Mesodermal cell (in vitro differentiated cells): ENCODE measurements at regions not wholly inside any gene's neighbourhood (a gene's known extent, or its start where the extent isn't known, plus 50 kb on each side); places are given as distances from the start of the nearest gene placed in this dataset.
"Not testable (repeated sequence)": the region's sequence is repeated elsewhere in the genome, so short reads cannot be mapped to it uniquely, and the experiment has no call there.

Experiments used
- H3K27ac ChIP-seq: 2 replicates; pipeline ENCODE4 v1.7.0; 2013; ENCODE audit warnings: mild to moderate bottlenecking, low read depth, low read length, moderate library complexity; ENCODE audit not compliant: severe bottlenecking
- H3K36me3 ChIP-seq: 2 replicates; pipeline ENCODE4 v1.7.1; 2013; ENCODE audit warnings: mild to moderate bottlenecking, low read length, moderate library complexity; ENCODE audit not compliant: control insufficient read depth, insufficient read depth
- H3K4me1 ChIP-seq: one replicate; pipeline ENCODE4 v1.7.1; 2013; ENCODE audit warnings: mild to moderate bottlenecking, low read length; ENCODE audit not compliant: insufficient read depth, control insufficient read depth, poor library complexity, severe bottlenecking
- H3K4me3 ChIP-seq: 2 replicates; pipeline ENCODE4 v1.7.0; 2013; ENCODE audit warnings: low read length, control low read depth, mild to moderate bottlenecking; ENCODE audit not compliant: insufficient read depth, poor library complexity, severe bottlenecking; ENCODE audit errors: extremely low read depth
- H3K9me3 ChIP-seq: 2 replicates; pipeline ENCODE4 v1.7.1; 2013; ENCODE audit warnings: mild to moderate bottlenecking, low read length, moderate library complexity; ENCODE audit not compliant: control insufficient read depth
- WGBS, 2 experiments: methylation state at CpG; one replicate each; pipeline ENCODE4 v1.1.5; 2013; ENCODE audit warnings: missing lambda C conversion rate in 2 of 2; ENCODE audit not compliant: insufficient coverage in 2 of 2; 5-methylcytosine and 5-hydroxymethylcytosine counted together

GRCh38 chr16:88270171-88270790 lies 112.5 kb upstream of the ZNF469 start:
- 98 to 100% methylated on average over 2 to 4 of the region's 10 CpGs for WGBS, 2 experiments
- H3K4me3 ChIP-seq, H3K27ac ChIP-seq, H3K36me3 ChIP-seq, H3K9me3 ChIP-seq, H3K4me1 ChIP-seq: not testable (repeated sequence)

GRCh38 chr16:88271296-88271695 lies 111.5 kb upstream of the ZNF469 start:
- WGBS, 2 experiments: 83 to 86% methylated on average over 4 of the region's 11 CpGs
- not testable (repeated sequence) for H3K9me3 ChIP-seq, H3K36me3 ChIP-seq, H3K27ac ChIP-seq, H3K4me3 ChIP-seq, H3K4me1 ChIP-seq

- not testable (repeated sequence) for H3K27ac ChIP-seq, H3K4me3 ChIP-seq
- WGBS, 2 experiments: 87 to 88% methylated on average over 2 of the region's 3 CpGs
These were observed 111.0 kb upstream of the ZNF469 start for GRCh38 chr16:88271776-88272175.

GRCh38 chr16:88272437-88272836 lies 110.3 kb upstream of the ZNF469 start:
- H3K4me3 ChIP-seq, H3K4me1 ChIP-seq, H3K27ac ChIP-seq, H3K9me3 ChIP-seq, H3K36me3 ChIP-seq: not testable (repeated sequence)
- 91 to 92% methylated on average over 6 to 12 of the region's 12 CpGs for WGBS, 2 experiments

More at GRCh38 chr16:88271776-88272175, 111.0 kb upstream of the ZNF469 start:
- not testable (repeated sequence) for H3K9me3 ChIP-seq, H3K36me3 ChIP-seq, H3K4me1 ChIP-seq

- H3K4me3 ChIP-seq, H3K36me3 ChIP-seq, H3K27ac ChIP-seq, H3K9me3 ChIP-seq, H3K4me1 ChIP-seq: not testable (repeated sequence)
- 94% methylated on average over 2 of the region's 11 CpGs for WGBS, 2 experiments
These were observed 108.5 kb upstream of the ZNF469 start for GRCh38 chr16:88274126-88274750.

- 83 to 89% methylated on average over 6 to 14 of the region's 17 CpGs for WGBS, 2 experiments
- no peak overlapping the region for H3K4me3 ChIP-seq
- peaks cover 9% of the 10 kb centered on the region for H3K9me3 ChIP-seq
- no peaks in the 10 kb centered on the region for H3K4me1 ChIP-seq
- H3K27ac ChIP-seq: no peak overlapping the region
- H3K36me3 ChIP-seq: no peaks in the 10 kb centered on the region
These were observed 107.9 kb upstream of the ZNF469 start for GRCh38 chr16:88274847-88275246.

GRCh38 chr16:88275336-88276122 lies 107.2 kb upstream of the ZNF469 start:
- not testable (repeated sequence) for H3K4me1 ChIP-seq, H3K27ac ChIP-seq, H3K4me3 ChIP-seq, H3K36me3 ChIP-seq
- WGBS, 2 experiments: 91 to 98% methylated on average over 4 to 11 of the region's 21 CpGs
- peaks cover 15% of the 10 kb centered on the region for H3K9me3 ChIP-seq

- not testable (repeated sequence) for H3K36me3 ChIP-seq, H3K4me3 ChIP-seq, H3K4me1 ChIP-seq, H3K27ac ChIP-seq
- H3K9me3 ChIP-seq: peaks cover 15% of the 10 kb centered on the region
- 78 to 85% methylated on average over 10 to 12 of the region's 13 CpGs for WGBS, 2 experiments
These were observed 106.6 kb upstream of the ZNF469 start for GRCh38 chr16:88276123-88276588.

- H3K27ac ChIP-seq: no peak overlapping the region
- no peaks in the 10 kb centered on the region for H3K4me1 ChIP-seq
- peaks cover 15% of the 10 kb centered on the region for H3K9me3 ChIP-seq
- no peaks in the 10 kb centered on the region for H3K36me3 ChIP-seq
- H3K4me3 ChIP-seq: no peak overlapping the region
- WGBS, 2 experiments: 95 to 98% methylated on average over 18 of the region's 18 CpGs
These were observed 106.2 kb upstream of the ZNF469 start for GRCh38 chr16:88276591-88276990.

- peaks cover 21% of the 10 kb centered on the region for H3K9me3 ChIP-seq
- no peak overlapping the region for H3K27ac ChIP-seq
- H3K36me3 ChIP-seq: no peaks in the 10 kb centered on the region
- WGBS, 2 experiments: 90 to 95% methylated on average over 18 of the region's 18 CpGs
- H3K4me3 ChIP-seq: no peak overlapping the region
- H3K4me1 ChIP-seq: no peaks in the 10 kb centered on the region
These were observed 102.8 kb upstream of the ZNF469 start for GRCh38 chr16:88279998-88280397.
